MM.1S (cell line): ENCODE measurements at regions not wholly inside any gene's neighbourhood (a gene's known extent, or its start where the extent isn't known, plus 50 kb on each side); places are given as distances from the start of the nearest gene placed in this dataset.

Experiments
- DNase-seq: peaks from one replicate; pipeline ENCODE4 v3.0.0-alpha.2; 2015
- H2AFZ ChIP-seq: fragments of 300-600 bp; sonication (generic); 2 replicates; pipeline ENCODE4 v1.6.0; 2016; ENCODE audit warnings: antibody characterized with exemption, low read length
- H3F3A ChIP-seq: fragments of 300-600 bp; sonication (generic); 2 replicates; pipeline ENCODE4 v1.6.1; 2016; ENCODE audit warnings: mild to moderate bottlenecking, antibody characterized with exemption, low read length, moderate library complexity, mixed read lengths; ENCODE audit not compliant: insufficient read depth
- H3K27ac ChIP-seq: fragments of 300-600 bp; sonication (generic); 2 replicates; pipeline ENCODE4 v1.5.1; 2016; ENCODE audit warnings: mild to moderate bottlenecking, low read length
- H3K27me3 ChIP-seq: fragments of 300-600 bp; sonication (generic); replicated peaks from 2 replicates; pipeline ENCODE4 v1.6.0; 2016; ENCODE audit warnings: low read length; ENCODE audit not compliant: insufficient read depth
- H3K36me3 ChIP-seq: fragments of 300-600 bp; sonication (generic); replicated peaks from 2 replicates; pipeline ENCODE4 v1.6.1; 2016; ENCODE audit warnings: mild to moderate bottlenecking, low read length, mixed read lengths; ENCODE audit not compliant: insufficient read depth
- H3K4me1 ChIP-seq: fragments of 300-600 bp; sonication (generic); 2 replicates; pipeline ENCODE4 v1.6.1; 2016; ENCODE audit warnings: low read length, mixed read lengths
- H3K4me2 ChIP-seq: fragments of 300-600 bp; sonication (generic); 2 replicates; pipeline ENCODE4 v1.6.0; 2016; ENCODE audit warnings: low read depth, low read length
- H3K4me3 ChIP-seq: fragments of 300-600 bp; sonication (generic); 2 replicates; pipeline ENCODE4 v1.5.1; 2016; ENCODE audit warnings: low read length, mixed read lengths
- H3K79me2 ChIP-seq: fragments of 300-600 bp; sonication (generic); 2 replicates; pipeline ENCODE4 v1.6.1; 2016; ENCODE audit warnings: mixed run types, low read length, mixed read lengths
- H3K9ac ChIP-seq: fragments of 300-600 bp; sonication (generic); 2 replicates; pipeline ENCODE4 v1.6.1; 2016; ENCODE audit warnings: low read length, mixed read lengths
- H3K9me2 ChIP-seq: fragments of 300-600 bp; sonication (generic); replicated peaks from 2 replicates; pipeline ENCODE4 v1.6.1; 2016; ENCODE audit warnings: mild to moderate bottlenecking, low read length, mixed read lengths; ENCODE audit not compliant: insufficient read depth
- H3K9me3 ChIP-seq: fragments of 300-600 bp; sonication (generic); replicated peaks from 2 replicates; pipeline ENCODE4 v1.6.1; 2016; ENCODE audit warnings: mild to moderate bottlenecking, low read length, mixed read lengths; ENCODE audit not compliant: insufficient read depth
- H4K20me1 ChIP-seq: fragments of 300-600 bp; sonication (generic); 2 replicates; pipeline ENCODE4 v1.6.1; 2016; ENCODE audit warnings: mild to moderate bottlenecking, low read length, moderate library complexity, mixed read lengths; ENCODE audit not compliant: insufficient read depth
- EZH2 ChIP-seq: fragments of 300-600 bp; sonication (generic); optimal IDR thresholded peaks from 2 replicates; pipeline ENCODE3; 2017; ENCODE audit warnings: low read depth, mild to moderate bottlenecking, antibody characterized with exemption, low read length, mixed read lengths
- EZH2phosphoT487 ChIP-seq: fragments of 300-600 bp; sonication (generic); IDR thresholded peaks from 2 replicates; pipeline ENCODE4 v1.6.1; 2018; ENCODE audit warnings: antibody characterized with exemption, low read length
- TF ChIP-seq, protein P1 (sequence below): fragments of 300-600 bp; sonication (generic); IDR thresholded peaks from 2 replicates; pipeline ENCODE4 v1.5.1; 2016; ENCODE audit warnings: antibody characterized with exemption, low read length, mixed read lengths

DNA sequence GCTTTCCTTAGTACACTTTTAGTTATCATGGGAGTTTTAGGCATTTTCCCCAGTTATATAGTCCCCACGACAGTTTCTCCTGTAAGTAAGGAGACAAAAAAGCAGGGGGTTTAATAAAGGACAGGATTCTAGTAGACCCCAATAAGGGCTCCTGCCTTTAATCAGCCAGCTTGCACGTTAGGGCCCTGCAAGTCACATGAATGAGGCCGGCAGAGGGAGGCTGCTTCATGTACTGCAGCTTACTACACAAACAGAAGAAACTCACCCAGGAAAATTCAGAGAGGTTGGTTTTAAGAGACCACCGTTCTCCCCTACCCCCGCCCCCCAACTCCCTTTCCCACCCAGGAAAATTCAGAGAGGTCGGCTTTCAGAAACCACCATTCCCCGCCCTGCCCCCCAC, 229.7 kb upstream of the MOCS1 start:
- Histone ChIP-seq H3K79me2 (no peaks in the 10 kb centered on the region), H3K4me3 (no peak overlapping the region), H3K27me3 (no peaks in the 10 kb centered on the region), H4K20me1 (no peaks in the 10 kb centered on the region), H3K9ac (no peak overlapping the region), H3K9me2 (no peaks in the 10 kb centered on the region), H3F3A (no peaks in the 10 kb centered on the region), H2AFZ (no peak overlapping the region), H3K4me2 (no peak overlapping the region), H3K36me3 (no peaks in the 10 kb centered on the region), H3K4me1 (no peaks in the 10 kb centered on the region), H3K27ac (no peak overlapping the region), H3K9me3 (no peaks in the 10 kb centered on the region)
- TF ChIP-seq EZH2 = no peak
- TF ChIP-seq, protein P1, sequence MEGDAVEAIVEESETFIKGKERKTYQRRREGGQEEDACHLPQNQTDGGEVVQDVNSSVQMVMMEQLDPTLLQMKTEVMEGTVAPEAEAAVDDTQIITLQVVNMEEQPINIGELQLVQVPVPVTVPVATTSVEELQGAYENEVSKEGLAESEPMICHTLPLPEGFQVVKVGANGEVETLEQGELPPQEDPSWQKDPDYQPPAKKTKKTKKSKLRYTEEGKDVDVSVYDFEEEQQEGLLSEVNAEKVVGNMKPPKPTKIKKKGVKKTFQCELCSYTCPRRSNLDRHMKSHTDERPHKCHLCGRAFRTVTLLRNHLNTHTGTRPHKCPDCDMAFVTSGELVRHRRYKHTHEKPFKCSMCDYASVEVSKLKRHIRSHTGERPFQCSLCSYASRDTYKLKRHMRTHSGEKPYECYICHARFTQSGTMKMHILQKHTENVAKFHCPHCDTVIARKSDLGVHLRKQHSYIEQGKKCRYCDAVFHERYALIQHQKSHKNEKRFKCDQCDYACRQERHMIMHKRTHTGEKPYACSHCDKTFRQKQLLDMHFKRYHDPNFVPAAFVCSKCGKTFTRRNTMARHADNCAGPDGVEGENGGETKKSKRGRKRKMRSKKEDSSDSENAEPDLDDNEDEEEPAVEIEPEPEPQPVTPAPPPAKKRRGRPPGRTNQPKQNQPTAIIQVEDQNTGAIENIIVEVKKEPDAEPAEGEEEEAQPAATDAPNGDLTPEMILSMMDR = no peak
- TF ChIP-seq EZH2phosphoT487 = no peak
- no peak for DNase-seq

DNA sequence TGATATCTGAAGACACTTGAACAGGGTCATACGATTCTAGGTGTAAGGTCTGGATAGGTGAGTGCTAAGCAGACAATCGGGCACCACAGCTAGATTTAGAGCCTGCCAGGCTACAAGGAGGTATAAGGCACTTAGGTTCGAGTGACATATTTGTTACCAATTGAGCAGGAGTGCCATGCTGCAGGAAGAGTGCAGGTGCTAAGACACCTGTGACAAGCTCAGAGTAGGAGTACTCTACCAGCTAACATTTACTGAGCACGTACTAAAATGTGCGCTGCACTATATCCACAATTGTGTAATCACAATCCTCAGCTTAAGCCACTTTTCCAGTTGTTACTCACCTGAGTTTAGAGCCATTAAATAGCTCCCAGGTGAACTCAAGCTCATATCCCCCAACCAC, 227.8 kb upstream of the MOCS1 start:
- no peak overlapping the region for H3K4me3 ChIP-seq
- no peak for DNase-seq
- no peaks in the 10 kb centered on the region for H3K36me3 ChIP-seq
- no peak overlapping the region for H3K9ac ChIP-seq
- no peaks in the 10 kb centered on the region for H3K4me1 ChIP-seq
- H3K27me3 ChIP-seq = no peaks in the 10 kb centered on the region
- H2AFZ ChIP-seq = no peak overlapping the region
- H3K27ac ChIP-seq = no peak overlapping the region
- no peaks in the 10 kb centered on the region for H3K79me2 ChIP-seq
- H4K20me1 ChIP-seq = no peaks in the 10 kb centered on the region
- H3K9me3 ChIP-seq = no peaks in the 10 kb centered on the region
- no peaks in the 10 kb centered on the region for H3F3A ChIP-seq
- TF ChIP-seq, protein P1 = no peak
- TF ChIP-seq EZH2phosphoT487 (no peak), EZH2 (no peak)
- H3K4me2 ChIP-seq = no peak overlapping the region
- no peaks in the 10 kb centered on the region for H3K9me2 ChIP-seq

DNA sequence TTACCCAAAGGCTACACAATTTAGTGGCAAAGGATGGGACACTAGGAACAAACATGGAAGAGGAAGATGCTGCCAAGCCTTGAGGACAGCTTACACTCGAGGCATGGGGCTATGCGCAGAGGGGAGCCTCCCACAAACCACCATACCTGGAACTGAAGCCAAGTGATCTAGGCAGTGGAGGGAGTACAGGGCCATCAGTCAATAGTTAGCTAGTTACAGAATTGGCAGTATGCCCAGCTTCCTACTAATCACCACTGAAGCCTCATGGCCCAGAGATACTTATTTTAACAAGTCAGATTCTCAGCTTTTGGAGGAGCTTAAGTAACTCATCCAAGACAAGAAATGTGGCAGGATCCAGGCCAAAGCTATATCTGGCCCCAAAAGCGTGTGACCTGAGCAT, 226.6 kb upstream of the MOCS1 start:
- no peak overlapping the region for H3K4me2 ChIP-seq
- no peak overlapping the region for H2AFZ ChIP-seq
- no peaks in the 10 kb centered on the region for H4K20me1 ChIP-seq
- DNase-seq = no peak
- no peaks in the 10 kb centered on the region for H3K9me2 ChIP-seq
- H3K27me3 ChIP-seq = no peaks in the 10 kb centered on the region
- TF ChIP-seq EZH2phosphoT487 (no peak), EZH2 (no peak)
- TF ChIP-seq, protein P1 = no peak
- H3K9me3 ChIP-seq = no peaks in the 10 kb centered on the region
- H3K36me3 ChIP-seq = no peaks in the 10 kb centered on the region
- no peaks in the 10 kb centered on the region for H3K4me1 ChIP-seq
- H3K79me2 ChIP-seq = no peaks in the 10 kb centered on the region
- H3K9ac ChIP-seq = no peak overlapping the region
- no peak overlapping the region for H3K27ac ChIP-seq
- H3F3A ChIP-seq = no peaks in the 10 kb centered on the region
- H3K4me3 ChIP-seq = no peak overlapping the region

DNA sequence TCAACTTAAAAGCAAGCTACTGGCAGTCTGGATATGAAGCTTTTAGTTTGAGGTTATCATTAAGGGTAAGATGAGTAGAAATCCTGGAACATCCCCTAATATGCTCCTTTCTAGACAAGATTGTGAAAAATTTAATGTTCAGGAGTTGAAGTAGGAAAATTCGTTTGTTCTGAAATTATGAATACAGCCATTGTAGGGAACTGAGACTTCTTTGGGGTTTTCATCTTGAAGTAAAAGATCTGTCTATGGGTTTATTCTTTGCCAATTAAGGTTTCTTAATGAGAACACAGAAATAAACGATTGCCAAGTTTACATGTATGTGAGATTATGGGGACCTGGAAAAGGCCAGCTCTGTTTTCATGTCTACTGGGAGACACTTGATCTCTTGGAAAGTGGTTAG, 225.6 kb upstream of the MOCS1 start:
- no peak for DNase-seq
- Histone ChIP-seq H2AFZ (no peak overlapping the region), H3K9me2 (no peaks in the 10 kb centered on the region), H3K79me2 (no peaks in the 10 kb centered on the region), H3K4me3 (no peak overlapping the region), H3K27ac (no peak overlapping the region), H3K4me2 (no peak overlapping the region), H3K4me1 (no peaks in the 10 kb centered on the region), H3K9ac (no peak overlapping the region), H3K9me3 (no peaks in the 10 kb centered on the region), H3K36me3 (no peaks in the 10 kb centered on the region), H3F3A (no peaks in the 10 kb centered on the region), H4K20me1 (no peaks in the 10 kb centered on the region), H3K27me3 (no peaks in the 10 kb centered on the region)
- TF ChIP-seq EZH2 = no peak
- TF ChIP-seq EZH2phosphoT487 = no peak
- TF ChIP-seq, protein P1 = no peak
